ENCODE measurements at regions not wholly inside any gene's neighbourhood (a gene's known extent, or its start where the extent isn't known, plus 50 kb on each side); places are given as distances from the start of the nearest gene placed in this dataset.

- no peak overlapping the region for H3K4me3 ChIP-seq
- H3K9me3 ChIP-seq (replicated peaks), result no peaks in the 10 kb centered on the region
- H3K4me1 ChIP-seq, result peaks cover 6% of the 10 kb centered on the region
- DNase-seq, result no peak
- H3K27me3 ChIP-seq (ENCODE audit: low read depth), result no peaks in the 10 kb centered on the region
- peaks cover 16% of the 10 kb centered on the region for H3K36me3 ChIP-seq
- no peak overlapping the region for H3K27ac ChIP-seq (replicated peaks)
- intact Hi-C loops (cut with micrococcal nuclease), result loop anchor here (10.0 kb wide), 1 partner anchor 63 kb away; no protein-coding TSS in a partner anchor
- TF ChIP-seq CTCF (IDR thresholded peaks at IDR 0.05; ENCODE audit: borderline replicate concordance), result no peak
Observed at GRCh38 chr15:62791694-62792093, 250.9 kb upstream of the TPM1 start.

- intact Hi-C loops (cut with micrococcal nuclease), result loop anchor here (10.0 kb wide), 1 partner anchor 62 kb away; no protein-coding TSS in a partner anchor
- no peak for TF ChIP-seq CTCF (IDR thresholded peaks at IDR 0.05; ENCODE audit: borderline replicate concordance)
- no peaks in the 10 kb centered on the region for H3K9me3 ChIP-seq (replicated peaks)
- no peak overlapping the region for H3K27ac ChIP-seq (replicated peaks)
- no peak for DNase-seq
- H3K36me3 ChIP-seq, result peaks cover 31% of the 10 kb centered on the region
- H3K27me3 ChIP-seq (ENCODE audit: low read depth), result no peaks in the 10 kb centered on the region
- H3K4me3 ChIP-seq, result no peak overlapping the region
- H3K4me1 ChIP-seq, result peaks cover 9% of the 10 kb centered on the region
Observed at GRCh38 chr15:62792986-62793751, 249.4 kb upstream of the TPM1 start.

GRCh38 chr15:62793752-62794144 is 248.8 kb upstream of the TPM1 start:
- Histone ChIP-seq H3K27me3 (ENCODE audit: low read depth) (no peaks in the 10 kb centered on the region), H3K4me1 (peaks cover 13% of the 10 kb centered on the region), H3K36me3 (peaks cover 28% of the 10 kb centered on the region), H3K4me3 (no peak overlapping the region), H3K9me3 (replicated peaks) (no peaks in the 10 kb centered on the region), H3K27ac (replicated peaks) (no peak overlapping the region)
- no peak for DNase-seq
- no peak for TF ChIP-seq CTCF (IDR thresholded peaks at IDR 0.05; ENCODE audit: borderline replicate concordance)
- intact Hi-C loops (cut with micrococcal nuclease), result loop anchor here (10.0 kb wide), 1 partner anchor 61 kb away; no protein-coding TSS in a partner anchor

GRCh38 chr15:62795171-62795570 is 247.4 kb upstream of the TPM1 start:
- Histone ChIP-seq H3K27me3 (ENCODE audit: low read depth) (no peaks in the 10 kb centered on the region), H3K4me1 (peaks cover 27% of the 10 kb centered on the region), H3K4me3 (no peak overlapping the region), H3K9me3 (replicated peaks) (no peaks in the 10 kb centered on the region), H3K27ac (replicated peaks) (no peak overlapping the region), H3K36me3 (peaks cover 28% of the 10 kb centered on the region)
- DNase-seq, result no peak
- TF ChIP-seq CTCF (IDR thresholded peaks at IDR 0.05; ENCODE audit: borderline replicate concordance), result no peak
- intact Hi-C loops (cut with micrococcal nuclease), result loop anchor here (10.0 kb wide), 1 partner anchor 60 kb away; no protein-coding TSS in a partner anchor

GRCh38 chr15:62795700-62796695 is 246.5 kb upstream of the TPM1 start:
- no peak overlapping the region for H3K27ac ChIP-seq (replicated peaks)
- no peak for DNase-seq
- H3K9me3 ChIP-seq (replicated peaks), result no peaks in the 10 kb centered on the region
- TF ChIP-seq CTCF (IDR thresholded peaks at IDR 0.05; ENCODE audit: borderline replicate concordance), result no peak
- H3K36me3 ChIP-seq, result peaks cover 36% of the 10 kb centered on the region
- no peaks in the 10 kb centered on the region for H3K27me3 ChIP-seq (ENCODE audit: low read depth)
- peaks cover 33% of the 10 kb centered on the region for H3K4me1 ChIP-seq
- intact Hi-C loops (cut with micrococcal nuclease), result loop anchor here (10.0 kb wide), 1 partner anchor 59 kb away; no protein-coding TSS in a partner anchor
- no peak overlapping the region for H3K4me3 ChIP-seq
